ENCODE measurements at regions not wholly inside any gene's neighbourhood (a gene's known extent, or its start where the extent isn't known, plus 50 kb on each side); places are given as distances from the start of the nearest gene placed in this dataset.
"Not testable (repeated sequence)": the region's sequence is repeated elsewhere in the genome, so short reads cannot be mapped to it uniquely, and the experiment has no call there.

- DNase-seq (ENCODE audit: low read depth, low spot score): no peak
These were observed 492.1 kb upstream of the CADM1 start for GRCh38 chr11:115996125-115996807.

- DNase-seq (ENCODE audit: low read depth, low spot score): no peak
These were observed 489.4 kb upstream of the CADM1 start for GRCh38 chr11:115993590-115993989.

GRCh38 chr11:115990004-115990447 is 485.8 kb upstream of the CADM1 start:
- DNase-seq (ENCODE audit: low read depth, low spot score): no peak

- DNase-seq (ENCODE audit: low read depth, low spot score): no peak
These were observed 481.7 kb upstream of the CADM1 start for GRCh38 chr11:115985896-115986295.

- no peak for DNase-seq (ENCODE audit: low read depth, low spot score)
These were observed 480.0 kb upstream of the CADM1 start for GRCh38 chr11:115984228-115984627.

GRCh38 chr11:115982666-115983065 is 478.5 kb upstream of the CADM1 start:
- no peak for DNase-seq (ENCODE audit: low read depth, low spot score)

- no peak for DNase-seq (ENCODE audit: low read depth, low spot score)
These were observed 477.7 kb upstream of the CADM1 start for GRCh38 chr11:115981814-115982471.

GRCh38 chr11:115981104-115981481 is 476.9 kb upstream of the CADM1 start:
- DNase-seq (ENCODE audit: low read depth, low spot score): no peak

GRCh38 chr11:115980337-115981103 is 476.3 kb upstream of the CADM1 start:
- no peak for DNase-seq (ENCODE audit: low read depth, low spot score)

GRCh38 chr11:115974703-115975102 is 470.5 kb upstream of the CADM1 start:
- DNase-seq (ENCODE audit: low read depth, low spot score): no peak

GRCh38 chr11:115967203-115967602 is 463.0 kb upstream of the CADM1 start:
- DNase-seq (ENCODE audit: low read depth, low spot score): not testable (repeated sequence)

- no peak for DNase-seq (ENCODE audit: low read depth, low spot score)
These were observed 461.7 kb upstream of the CADM1 start for GRCh38 chr11:115965767-115966504.

GRCh38 chr11:115964091-115964490 is 459.9 kb upstream of the CADM1 start:
- DNase-seq (ENCODE audit: low read depth, low spot score): no peak

- no peak for DNase-seq (ENCODE audit: low read depth, low spot score)
These were observed 458.9 kb upstream of the CADM1 start for GRCh38 chr11:115963156-115963555.

GRCh38 chr11:115961159-115962003 is 457.2 kb upstream of the CADM1 start:
- DNase-seq (ENCODE audit: low read depth, low spot score): no peak

- no peak for DNase-seq (ENCODE audit: low read depth, low spot score)
These were observed 454.9 kb upstream of the CADM1 start for GRCh38 chr11:115959081-115959486.

- DNase-seq (ENCODE audit: low read depth, low spot score): no peak
These were observed 454.1 kb upstream of the CADM1 start for GRCh38 chr11:115958089-115959000.

GRCh38 chr11:115955803-115956202 is 451.6 kb upstream of the CADM1 start:
- no peak for DNase-seq (ENCODE audit: low read depth, low spot score)

GRCh38 chr11:115950660-115951059 is 446.4 kb upstream of the CADM1 start:
- no peak for DNase-seq (ENCODE audit: low read depth, low spot score)

- no peak for DNase-seq (ENCODE audit: low read depth, low spot score)
These were observed 440.4 kb upstream of the CADM1 start for GRCh38 chr11:115944596-115944995.

Measured in pulmonary artery endothelial cell (primary cell).